Activated CD4-positive, alpha-beta T cell treated with anti-CD3 and anti-CD28 coated beads, Interleukin-2, amount 10 ng/mL, durations not matched to agents 7 days and 5 days (primary cell): ENCODE measurements at regions not wholly inside any gene's neighbourhood (a gene's known extent, or its start where the extent isn't known, plus 50 kb on each side); places are given as distances from the start of the nearest gene placed in this dataset.

ENCODE experiments used
- CTCF ChIA-PET: fragments of 350-600 bp; sonication (Branson Sonifier 250); formaldehyde crosslinking; loops from one replicate; lab custom pipeline; 2021; ENCODE audit warnings: antibody characterized with exemption; lab: Charles Lee
- POLR2A ChIA-PET: fragments of 350-600 bp; sonication (Branson Sonifier 250); formaldehyde crosslinking; loops from one replicate; lab custom pipeline; 2021; ENCODE audit warnings: antibody characterized with exemption; lab: Charles Lee
- DNase-seq: peaks from one replicate; pipeline ENCODE4 v3.0.0-alpha.2; 2020
- H3K27ac Mint-ChIP-seq: one replicate; pipeline ENCODE4 v1.8.0; 2021; ENCODE audit warnings: mild to moderate bottlenecking, moderate library complexity, mixed read lengths
- H3K27me3 Mint-ChIP-seq: one replicate; pipeline ENCODE4 v1.8.0; 2021; ENCODE audit warnings: mixed read lengths
- H3K36me3 Mint-ChIP-seq: one replicate; pipeline ENCODE4 v1.8.0; 2021; ENCODE audit warnings: low read depth, mixed read lengths
- H3K4me1 Mint-ChIP-seq: one replicate; pipeline ENCODE4 v1.8.0; 2021; ENCODE audit warnings: mixed read lengths
- H3K4me3 Mint-ChIP-seq: one replicate; pipeline ENCODE4 v1.8.0; 2021; ENCODE audit warnings: mild to moderate bottlenecking, moderate library complexity, mixed read lengths
- H3K9me3 Mint-ChIP-seq: one replicate; pipeline ENCODE4 v1.8.0; 2021; ENCODE audit warnings: mixed read lengths

DNA sequence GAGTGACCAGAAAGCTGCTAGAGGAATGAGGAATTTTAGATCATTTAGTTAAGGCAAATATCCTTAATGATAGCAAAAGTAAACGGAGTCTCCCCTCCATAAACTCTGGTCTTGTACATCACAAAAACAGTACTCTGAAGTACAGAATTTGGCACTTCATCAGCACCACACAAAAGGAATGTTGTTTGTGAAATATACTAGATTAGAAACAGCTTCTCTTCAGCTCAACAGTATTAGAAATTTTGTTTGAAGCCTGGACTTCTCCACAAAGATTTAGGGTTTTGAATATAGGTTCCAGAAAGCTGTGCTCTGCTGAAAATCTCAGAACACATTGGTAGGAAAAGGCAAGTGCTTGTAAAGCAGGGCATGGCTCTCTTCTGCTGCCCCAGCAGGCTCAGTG lies 135.1 kb upstream of the PTGFR start:
- Mint-ChIP-seq H3K9me3 (no peaks in the 10 kb centered on the region), H3K4me3 (no peak overlapping the region), H3K27ac (no peak overlapping the region), H3K36me3 (no peaks in the 10 kb centered on the region), H3K4me1 (no peaks in the 10 kb centered on the region), H3K27me3 (no peaks in the 10 kb centered on the region)
- no peak for DNase-seq
- CTCF ChIA-PET, result interaction anchor here (0.5 to 1.0 kb wide), 2 partner anchors 9 to 125 kb away, joined by 3 read pairs; no protein-coding TSS in a partner anchor
- POLR2A ChIA-PET, result no interaction called here

DNA sequence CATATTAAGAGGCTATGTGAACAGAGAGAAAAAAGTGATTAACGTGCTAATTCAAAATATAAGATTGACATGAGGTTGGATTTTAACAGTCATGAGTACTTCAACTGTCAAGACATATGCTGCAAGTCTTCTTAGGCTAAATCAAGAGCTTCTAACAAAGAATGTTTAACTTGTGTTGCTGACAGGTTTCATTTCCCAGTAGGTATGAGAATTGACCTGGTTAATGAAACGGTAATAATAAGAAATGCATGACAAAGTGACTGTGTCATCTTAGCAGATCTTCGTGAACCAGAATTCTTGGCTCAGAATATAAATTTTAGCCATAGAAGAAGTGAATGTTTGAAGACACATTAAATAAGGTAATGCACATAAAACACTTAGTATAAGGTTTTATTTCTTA lies 132.6 kb upstream of the PTGFR start:
- no peaks in the 10 kb centered on the region for H3K4me1 Mint-ChIP-seq
- ChIA-PET POLR2A (no interaction called here), CTCF (no interaction called here)
- no peak overlapping the region for H3K4me3 Mint-ChIP-seq
- no peak for DNase-seq
- H3K27me3 Mint-ChIP-seq, result no peaks in the 10 kb centered on the region
- H3K27ac Mint-ChIP-seq, result no peak overlapping the region
- H3K9me3 Mint-ChIP-seq, result no peaks in the 10 kb centered on the region
- H3K36me3 Mint-ChIP-seq, result no peaks in the 10 kb centered on the region

DNA sequence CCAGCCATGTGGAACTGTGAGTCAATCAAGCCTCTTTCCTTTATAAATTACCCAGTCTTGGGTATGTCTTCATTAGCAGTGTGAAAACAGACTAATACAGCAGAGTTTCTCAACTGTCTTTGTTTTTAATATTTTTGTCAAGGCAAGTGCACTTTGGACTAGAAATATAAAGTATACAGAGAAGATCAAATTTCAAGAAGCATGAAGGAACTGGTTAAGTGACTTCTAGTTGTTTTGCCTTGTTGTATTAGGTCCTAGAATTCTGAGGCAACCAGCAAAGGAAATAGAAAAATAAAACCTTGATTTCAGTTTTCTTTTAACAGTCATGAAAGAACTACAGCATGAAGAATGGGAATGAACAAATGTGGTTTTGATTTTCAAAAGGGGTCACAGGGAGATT lies 131.1 kb upstream of the PTGFR start:
- POLR2A ChIA-PET, result no interaction called here
- H3K4me3 Mint-ChIP-seq, result no peak overlapping the region

DNA sequence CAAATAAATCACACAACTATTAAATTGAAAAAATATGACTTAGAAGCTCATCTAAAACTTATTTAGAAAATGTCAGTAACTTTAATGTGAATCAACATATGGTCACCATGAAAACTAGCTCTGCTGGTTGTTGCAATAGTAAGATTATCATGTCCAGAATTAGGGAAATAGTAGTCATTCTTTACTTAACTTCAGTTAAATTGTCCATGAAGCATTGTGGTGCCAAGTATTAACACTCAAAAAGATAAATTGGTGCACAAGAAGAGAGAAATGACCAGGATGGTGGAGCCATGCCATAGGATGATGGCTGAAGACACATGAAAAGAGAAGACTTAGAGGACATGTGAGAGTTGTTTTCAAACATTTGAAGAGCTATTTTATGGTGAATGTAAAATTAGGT lies 130.2 kb upstream of the PTGFR start:
- Mint-ChIP-seq H3K9me3 (no peaks in the 10 kb centered on the region), H3K27ac (no peak overlapping the region), H3K4me3 (no peak overlapping the region), H3K27me3 (no peaks in the 10 kb centered on the region), H3K4me1 (no peaks in the 10 kb centered on the region), H3K36me3 (no peaks in the 10 kb centered on the region)
- CTCF ChIA-PET, result no interaction called here
- DNase-seq, result no peak
- POLR2A ChIA-PET, result no interaction called here

More for the DNA sequence above, 131.1 kb upstream of the PTGFR start:
- no peaks in the 10 kb centered on the region for H3K9me3 Mint-ChIP-seq
- CTCF ChIA-PET, result no interaction called here
- H3K27me3 Mint-ChIP-seq, result no peaks in the 10 kb centered on the region
- no peak overlapping the region for H3K27ac Mint-ChIP-seq
- H3K36me3 Mint-ChIP-seq, result no peaks in the 10 kb centered on the region
- H3K4me1 Mint-ChIP-seq, result no peaks in the 10 kb centered on the region
- no peak for DNase-seq

DNA sequence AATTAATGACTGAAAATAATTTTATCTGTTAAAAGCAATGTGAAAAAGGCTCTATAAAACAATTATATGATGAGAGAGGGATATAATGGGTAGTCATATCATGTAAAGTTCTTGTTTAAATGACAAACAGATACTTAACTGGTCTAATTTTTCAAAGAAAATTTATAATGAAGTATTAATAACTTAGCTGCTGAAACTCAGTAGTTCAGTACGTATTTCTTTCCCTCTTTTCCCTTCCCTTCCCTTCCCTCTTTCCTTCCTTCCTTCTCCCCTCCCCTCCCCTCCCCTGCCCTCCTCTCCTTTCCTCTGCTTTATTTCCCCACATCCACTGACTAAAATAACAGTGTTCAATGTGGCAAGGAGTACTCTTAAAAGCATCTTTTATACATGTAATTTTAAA lies 123.1 kb upstream of the PTGFR start:
- Mint-ChIP-seq H3K27ac (no peak overlapping the region), H3K27me3 (no peaks in the 10 kb centered on the region), H3K36me3 (no peaks in the 10 kb centered on the region), H3K9me3 (no peaks in the 10 kb centered on the region), H3K4me1 (no peaks in the 10 kb centered on the region), H3K4me3 (no peak overlapping the region)
- DNase-seq, result no peak
- ChIA-PET POLR2A (no interaction called here), CTCF (no interaction called here)

DNA sequence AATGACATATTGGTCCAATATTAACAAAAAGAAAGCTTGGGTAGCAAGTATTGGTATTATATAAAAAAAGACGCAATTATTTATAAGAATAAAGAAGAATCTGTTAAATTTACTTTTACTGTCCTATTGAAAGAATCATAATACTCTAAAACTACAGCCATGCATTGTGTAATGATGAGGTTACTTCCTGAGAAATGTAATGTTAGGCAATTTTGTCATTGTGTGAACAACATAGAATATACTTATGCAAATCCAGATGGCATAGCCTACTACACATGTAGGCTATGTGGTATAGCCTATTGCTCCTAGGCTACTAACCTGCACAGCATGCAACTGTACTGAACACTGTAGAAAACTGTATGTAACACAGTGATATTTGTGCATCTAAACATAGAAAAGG lies 121.2 kb upstream of the PTGFR start:
- Mint-ChIP-seq H3K36me3 (no peaks in the 10 kb centered on the region), H3K27ac (no peak overlapping the region), H3K27me3 (peaks cover 2% of the 10 kb centered on the region), H3K9me3 (no peaks in the 10 kb centered on the region), H3K4me3 (no peak overlapping the region), H3K4me1 (no peaks in the 10 kb centered on the region)
- ChIA-PET CTCF (no interaction called here), POLR2A (no interaction called here)
- no peak for DNase-seq

DNA sequence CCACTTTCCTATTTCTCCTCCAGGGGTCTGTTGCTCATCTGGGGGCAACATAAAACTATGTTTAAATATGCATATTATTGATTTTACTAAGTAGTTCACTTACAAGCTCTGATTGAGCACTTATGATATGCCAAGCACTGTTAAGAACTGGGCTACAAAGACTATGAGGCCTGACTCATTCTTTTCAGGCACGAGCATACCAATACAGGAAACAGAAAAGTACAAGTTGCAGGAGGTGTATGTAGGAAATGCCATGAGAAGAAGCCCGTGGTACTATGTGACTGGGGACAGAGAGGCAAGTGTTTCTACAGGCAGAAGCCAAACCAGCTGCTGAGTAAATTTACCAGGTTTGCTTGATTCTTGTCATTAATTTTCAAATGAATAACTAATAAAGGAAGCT lies 120.4 kb upstream of the PTGFR start:
- POLR2A ChIA-PET, result no interaction called here
- H3K27me3 Mint-ChIP-seq, result peaks cover 3% of the 10 kb centered on the region
- no peak for DNase-seq
- no peaks in the 10 kb centered on the region for H3K9me3 Mint-ChIP-seq
- no peaks in the 10 kb centered on the region for H3K36me3 Mint-ChIP-seq
- CTCF ChIA-PET, result interaction anchor here (0.6 kb wide), 2 partner anchors 13 to 199 kb away, joined by 5 to 6 read pairs; no protein-coding TSS in a partner anchor
- no peak overlapping the region for H3K4me3 Mint-ChIP-seq
- H3K27ac Mint-ChIP-seq, result no peak overlapping the region
- no peaks in the 10 kb centered on the region for H3K4me1 Mint-ChIP-seq

DNA sequence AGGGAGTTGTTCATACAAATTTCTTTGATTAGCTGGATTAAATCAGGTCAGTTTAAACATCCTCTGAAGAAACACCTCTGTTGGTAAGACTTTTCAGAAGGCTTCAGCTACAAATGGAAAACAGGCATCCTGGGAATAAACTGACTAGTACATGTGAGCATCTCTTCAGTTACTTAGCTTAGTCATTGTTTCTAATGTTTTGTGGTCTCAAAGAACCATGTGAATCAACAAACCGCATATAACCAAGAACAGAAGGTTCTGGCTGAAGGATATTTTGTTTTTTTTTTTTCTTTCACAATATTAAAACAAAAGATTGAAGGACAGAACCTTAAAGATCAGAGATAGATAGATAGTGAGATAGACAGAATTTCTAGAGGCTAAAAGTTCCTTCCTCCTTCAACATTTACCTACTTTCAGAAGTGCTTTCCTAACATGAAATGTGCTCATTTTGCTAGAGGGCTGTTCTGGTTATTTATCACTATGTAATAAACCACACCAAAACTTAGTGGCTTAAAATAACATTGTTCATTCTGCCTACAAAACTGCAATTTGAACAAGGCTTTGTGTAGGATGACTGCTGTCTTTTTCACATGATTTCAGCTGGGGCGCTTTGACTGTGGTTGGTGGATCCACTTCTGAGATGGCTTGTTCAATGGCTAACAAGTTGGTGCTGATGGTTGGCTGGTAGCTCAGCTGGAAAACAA lies 119.8 kb upstream of the PTGFR start:
- no peaks in the 10 kb centered on the region for H3K36me3 Mint-ChIP-seq
- DNase-seq, result no peak
- no peaks in the 10 kb centered on the region for H3K4me1 Mint-ChIP-seq
- H3K4me3 Mint-ChIP-seq, result no peak overlapping the region
- H3K27ac Mint-ChIP-seq, result no peak overlapping the region
- CTCF ChIA-PET, result interaction anchor here (0.6 kb wide), 1 partner anchor 13 kb away, joined by 5 read pairs; no protein-coding TSS in a partner anchor
- H3K27me3 Mint-ChIP-seq, result peaks cover 3% of the 10 kb centered on the region
- POLR2A ChIA-PET, result no interaction called here
- H3K9me3 Mint-ChIP-seq, result no peaks in the 10 kb centered on the region

DNA sequence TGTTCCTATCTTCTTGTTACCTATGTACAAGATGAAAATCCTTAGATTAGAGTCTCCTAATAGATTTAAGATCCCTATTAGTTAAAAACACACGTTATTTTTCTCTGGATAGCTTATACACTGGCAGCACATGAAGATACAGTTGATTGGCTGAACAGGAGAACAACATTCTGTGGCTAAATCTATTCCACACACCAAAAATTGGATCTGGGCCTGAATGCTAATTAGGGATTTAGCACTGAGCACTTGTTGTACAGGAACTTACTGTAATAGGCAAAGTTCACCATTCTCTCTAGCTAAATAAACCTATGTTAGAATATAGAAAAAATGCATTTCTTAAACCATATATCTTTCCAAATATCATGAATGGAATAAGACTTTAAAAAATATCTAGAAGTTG lies 117.1 kb upstream of the PTGFR start:
- DNase-seq, result no peak
- Mint-ChIP-seq H3K4me3 (no peak overlapping the region), H3K36me3 (no peaks in the 10 kb centered on the region), H3K27me3 (peaks cover 3% of the 10 kb centered on the region), H3K9me3 (no peaks in the 10 kb centered on the region), H3K4me1 (no peaks in the 10 kb centered on the region), H3K27ac (no peak overlapping the region)
- ChIA-PET POLR2A (no interaction called here), CTCF (no interaction called here)

DNA sequence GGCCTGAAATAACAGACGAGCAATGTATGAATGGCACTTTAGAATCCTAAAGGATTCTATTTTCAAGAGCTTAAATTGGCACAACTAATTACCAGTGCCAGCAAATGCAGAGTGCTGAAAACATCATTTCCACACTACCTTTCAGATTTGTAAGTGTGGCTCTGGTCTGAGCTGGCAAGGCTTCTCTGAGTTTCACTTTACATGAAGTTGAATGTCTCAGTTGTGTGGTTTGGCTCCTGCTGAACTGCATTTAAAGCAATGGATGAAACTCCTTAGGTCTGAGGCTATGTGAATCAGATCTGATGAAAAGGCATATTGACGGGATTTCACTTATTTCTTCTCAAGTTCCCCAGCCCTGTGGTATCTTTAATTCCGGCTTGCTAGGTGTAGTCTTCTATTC lies 114.8 kb upstream of the PTGFR start:
- Mint-ChIP-seq H3K36me3 (no peaks in the 10 kb centered on the region), H3K4me1 (no peaks in the 10 kb centered on the region), H3K27ac (no peak overlapping the region), H3K9me3 (no peaks in the 10 kb centered on the region), H3K4me3 (no peak overlapping the region), H3K27me3 (peaks cover 3% of the 10 kb centered on the region)
- DNase-seq, result no peak
- POLR2A ChIA-PET, result no interaction called here
- CTCF ChIA-PET, result no interaction called here

DNA sequence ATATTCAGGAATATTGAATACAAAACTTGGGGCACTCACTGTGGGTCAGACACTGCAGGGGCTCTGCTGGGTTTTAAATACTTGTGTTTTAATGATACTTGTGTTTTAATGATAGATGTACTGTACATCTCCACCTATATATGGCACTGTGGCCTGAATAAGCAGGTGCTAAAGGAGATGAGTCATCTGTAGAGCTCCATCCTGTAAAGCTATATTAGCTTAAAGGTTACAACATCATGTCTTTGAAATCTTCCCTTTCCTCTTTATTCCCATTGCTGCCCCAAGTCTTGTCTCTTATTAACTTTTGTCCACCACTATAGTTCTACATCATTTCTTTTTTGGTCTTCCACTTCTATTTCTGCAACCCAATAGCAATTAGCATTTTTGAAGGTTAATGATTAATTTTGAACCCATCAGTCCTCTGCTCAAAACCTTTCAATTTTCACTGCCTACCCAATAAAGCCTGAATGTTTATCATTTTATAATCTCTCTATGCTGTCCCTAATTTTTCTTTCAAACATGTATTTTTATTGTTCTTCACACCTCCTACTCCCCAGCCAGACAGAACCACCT lies 113.3 kb upstream of the PTGFR start:
- Mint-ChIP-seq H3K27ac (no peak overlapping the region), H3K4me3 (no peak overlapping the region), H3K4me1 (no peaks in the 10 kb centered on the region), H3K27me3 (peaks cover 3% of the 10 kb centered on the region), H3K9me3 (no peaks in the 10 kb centered on the region), H3K36me3 (no peaks in the 10 kb centered on the region)
- CTCF ChIA-PET, result no interaction called here
- POLR2A ChIA-PET, result no interaction called here
- no peak for DNase-seq

DNA sequence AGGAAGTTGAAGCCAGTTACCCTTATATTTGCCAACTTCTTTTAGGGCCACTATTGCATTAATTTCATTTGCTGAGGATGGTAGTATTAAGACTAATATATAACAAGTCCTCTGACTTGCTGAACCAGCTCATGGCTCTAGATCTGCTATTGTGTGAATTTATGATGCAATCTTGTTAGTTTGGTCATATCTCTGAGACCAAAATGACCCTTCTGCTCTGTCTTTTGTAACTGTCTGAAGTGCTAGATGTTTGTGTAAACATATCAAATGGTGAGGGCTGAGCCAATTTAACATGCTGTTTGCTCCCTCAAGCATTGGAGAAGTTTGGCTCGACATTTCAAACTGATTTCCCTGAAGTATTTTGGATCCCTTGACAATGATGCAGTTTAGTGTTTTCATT lies 106.9 kb upstream of the PTGFR start:
- Mint-ChIP-seq H3K4me3 (no peak overlapping the region), H3K9me3 (no peaks in the 10 kb centered on the region), H3K4me1 (no peaks in the 10 kb centered on the region), H3K36me3 (no peaks in the 10 kb centered on the region), H3K27ac (no peak overlapping the region), H3K27me3 (peaks cover 5% of the 10 kb centered on the region)
- CTCF ChIA-PET, result no interaction called here
- POLR2A ChIA-PET, result no interaction called here
- no peak for DNase-seq

DNA sequence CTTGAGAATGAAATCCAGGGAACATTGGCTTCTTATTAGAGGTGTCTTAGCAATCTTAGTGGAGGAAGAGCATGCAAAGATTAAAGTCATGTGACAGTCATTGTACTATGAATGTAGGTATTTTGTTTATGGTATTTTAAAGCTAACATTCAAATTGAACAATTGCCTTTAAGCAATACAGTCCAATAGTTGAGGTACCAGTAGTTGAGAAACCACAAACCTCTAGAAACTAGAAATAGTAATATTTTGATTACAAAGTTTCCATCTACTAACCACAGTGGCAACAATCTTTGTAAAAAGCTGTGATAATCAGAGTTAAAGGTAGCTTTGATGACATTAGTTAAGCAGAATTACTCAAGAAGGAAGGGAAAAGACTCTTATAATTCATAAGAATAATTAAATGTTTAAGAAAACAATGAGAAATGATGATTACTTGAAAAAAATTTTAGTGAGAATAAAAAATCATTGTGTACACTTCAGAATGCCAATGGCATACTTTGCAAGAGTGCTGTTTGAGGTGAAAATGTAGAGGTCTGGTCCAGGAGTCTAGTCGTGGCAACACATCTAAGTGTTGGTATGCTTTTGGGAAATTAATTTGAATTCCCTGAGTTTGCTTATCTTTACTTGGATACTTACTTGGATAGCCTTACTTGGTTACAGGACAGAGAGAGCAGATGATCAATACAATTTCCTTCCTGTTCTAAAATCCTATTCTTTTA lies 104.9 kb upstream of the PTGFR start:
- Mint-ChIP-seq H3K9me3 (no peaks in the 10 kb centered on the region), H3K36me3 (no peaks in the 10 kb centered on the region), H3K27me3 (peaks cover 5% of the 10 kb centered on the region), H3K4me1 (no peaks in the 10 kb centered on the region), H3K4me3 (no peak overlapping the region), H3K27ac (no peak overlapping the region)
- DNase-seq, result no peak
- POLR2A ChIA-PET, result no interaction called here
- CTCF ChIA-PET, result no interaction called here
